GM21447 (cell line): ENCODE measurements at regions not wholly inside any gene's neighbourhood (a gene's known extent, or its start where the extent isn't known, plus 50 kb on each side); places are given as distances from the start of the nearest gene placed in this dataset.
"Not testable (repeated sequence)": the region's sequence is repeated elsewhere in the genome, so short reads cannot be mapped to it uniquely, and the experiment has no call there.

ENCODE experiments used
- ATAC-seq: cut with Tn5 transposase; IDR thresholded peaks from one replicate; pipeline ENCODE4 v1.9.1; 2021; ENCODE audit not compliant: unreplicated experiment

DNA sequence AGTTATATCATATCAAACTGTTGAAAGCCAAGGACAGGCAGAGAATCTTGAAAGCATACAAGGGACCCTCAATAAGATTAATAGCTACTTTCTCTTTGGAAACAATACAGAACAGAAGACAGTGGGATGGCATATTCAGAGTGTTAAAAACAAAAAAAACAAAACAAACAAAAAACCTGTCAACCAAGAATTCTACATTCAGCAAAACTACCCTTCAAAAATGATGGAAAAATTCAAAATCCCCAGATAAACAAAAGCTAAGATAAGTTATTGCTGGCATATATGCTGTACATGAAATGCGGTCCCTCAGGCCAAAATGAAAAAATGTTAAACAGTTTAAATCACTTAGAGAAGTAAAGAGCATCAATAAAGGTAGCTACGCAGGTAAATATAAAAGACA is 425.1 kb downstream of the ACTL7B start:
- no peak for ATAC-seq

GRCh38 chr9:108427751-108428150 is 428.0 kb downstream of the ACTL7B start:
- no peak for ATAC-seq

GRCh38 chr9:108426421-108426940 is 429.3 kb downstream of the ACTL7B start:
- not testable (repeated sequence) for ATAC-seq

- no peak for ATAC-seq
These were observed 432.4 kb downstream of the ACTL7B start for GRCh38 chr9:108423433-108423832.

- no peak for ATAC-seq
These were observed 436.4 kb downstream of the ACTL7B start for GRCh38 chr9:108419379-108419778.

GRCh38 chr9:108417726-108418125 is 438.1 kb downstream of the ACTL7B start:
- no peak for ATAC-seq

- no peak for ATAC-seq
These were observed 438.5 kb downstream of the ACTL7B start for GRCh38 chr9:108417312-108417711.

DNA sequence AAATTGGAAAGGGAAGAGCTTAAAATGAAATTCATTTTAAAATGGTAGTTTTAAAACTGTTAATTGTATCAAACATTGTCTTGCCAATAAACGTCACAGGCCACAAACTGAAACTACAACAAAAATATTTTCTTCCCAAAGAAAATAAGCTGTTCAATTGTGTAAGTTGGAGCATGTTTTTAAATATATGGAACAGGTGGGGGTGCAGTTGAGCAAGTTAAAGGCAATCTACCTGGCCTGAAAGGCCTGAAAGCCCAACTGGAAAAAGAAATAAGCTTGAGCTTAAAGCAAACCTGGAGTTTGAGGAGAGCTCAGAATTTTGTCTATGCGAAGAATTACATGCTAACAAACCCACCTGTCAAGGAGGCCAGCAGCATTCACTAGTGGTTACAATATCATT is 439.5 kb downstream of the ACTL7B start:
- no peak for ATAC-seq

- no peak for ATAC-seq
These were observed 442.0 kb downstream of the ACTL7B start for GRCh38 chr9:108413809-108414208.

DNA sequence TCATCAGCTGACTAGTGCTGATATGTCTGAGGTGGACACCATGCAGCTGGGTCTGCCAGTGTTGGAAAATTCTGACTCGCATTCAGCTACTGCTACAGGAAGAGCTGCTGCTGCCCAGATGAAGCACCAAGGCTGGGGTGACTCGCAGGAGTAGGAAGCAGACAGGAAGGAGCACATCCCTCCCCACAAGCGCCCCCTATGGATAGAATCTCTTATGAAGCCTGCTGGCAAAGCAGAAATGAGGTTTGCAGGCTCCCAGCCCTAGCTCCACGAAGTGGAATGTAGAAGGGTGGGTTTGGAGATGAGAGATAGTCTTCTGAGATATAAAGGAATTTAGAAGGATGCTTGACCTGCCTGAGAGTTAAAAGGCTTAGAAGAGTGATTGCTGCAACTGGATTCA is 443.0 kb downstream of the ACTL7B start:
- ATAC-seq, result no peak

DNA sequence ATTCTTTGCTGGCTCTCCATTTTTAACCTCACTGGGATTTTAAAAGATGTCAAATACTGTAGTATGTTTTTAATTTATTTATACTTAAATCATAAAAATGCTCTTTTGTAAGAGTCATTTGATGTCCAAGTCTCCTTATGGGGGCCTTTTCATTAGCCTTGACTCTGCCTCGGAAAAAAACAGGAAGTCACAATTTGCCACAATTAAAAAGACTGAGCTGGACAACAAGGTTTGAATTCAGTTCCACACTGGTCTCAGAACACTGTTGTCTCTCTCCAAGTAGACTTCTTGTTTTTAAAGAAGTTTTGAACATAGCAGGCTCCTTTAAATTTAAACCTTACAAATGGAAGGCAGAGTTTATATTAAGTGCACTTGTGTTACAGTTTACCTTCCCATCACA is 444.2 kb downstream of the ACTL7B start:
- no peak for ATAC-seq

DNA sequence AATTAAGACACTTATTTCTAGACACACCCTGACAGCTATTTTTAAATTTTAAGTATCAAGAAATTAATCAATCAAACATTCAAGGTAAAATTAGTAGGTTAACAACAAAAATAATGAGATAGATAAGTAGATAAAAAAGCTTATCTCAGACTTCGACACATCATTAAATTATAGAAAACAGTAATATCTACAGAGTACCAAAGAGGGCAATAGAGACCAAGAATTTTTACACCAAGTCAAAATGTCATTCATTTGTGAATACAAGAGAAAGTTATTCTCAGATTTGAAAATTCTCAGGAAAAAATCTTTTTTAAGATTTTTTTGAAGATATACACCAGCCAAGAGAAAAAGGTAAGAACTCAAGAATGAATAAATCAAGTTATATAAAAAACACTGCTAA is 445.6 kb downstream of the ACTL7B start:
- no peak for ATAC-seq

DNA sequence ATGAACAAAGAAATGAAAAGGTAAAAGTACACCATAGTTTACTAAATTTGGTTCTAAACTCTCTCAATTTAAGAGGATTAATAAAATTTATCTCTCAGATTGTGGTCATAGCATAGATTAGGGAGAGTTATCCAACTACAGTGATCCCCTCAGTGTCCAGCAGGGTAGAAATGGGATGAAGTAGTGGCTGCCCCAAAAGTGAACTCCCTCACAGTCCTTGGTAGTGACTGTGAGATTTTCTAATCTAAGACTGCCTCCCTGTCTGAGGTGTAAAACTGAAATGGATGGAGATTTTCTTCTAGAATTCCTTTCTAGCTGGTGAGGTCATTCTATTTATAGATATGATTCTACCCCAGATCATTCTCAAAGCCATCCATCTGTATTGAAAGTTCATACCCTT is 455.5 kb downstream of the ACTL7B start:
- no peak for ATAC-seq

- ATAC-seq, result no peak
These were observed 455.9 kb downstream of the ACTL7B start for GRCh38 chr9:108399851-108400250.

DNA sequence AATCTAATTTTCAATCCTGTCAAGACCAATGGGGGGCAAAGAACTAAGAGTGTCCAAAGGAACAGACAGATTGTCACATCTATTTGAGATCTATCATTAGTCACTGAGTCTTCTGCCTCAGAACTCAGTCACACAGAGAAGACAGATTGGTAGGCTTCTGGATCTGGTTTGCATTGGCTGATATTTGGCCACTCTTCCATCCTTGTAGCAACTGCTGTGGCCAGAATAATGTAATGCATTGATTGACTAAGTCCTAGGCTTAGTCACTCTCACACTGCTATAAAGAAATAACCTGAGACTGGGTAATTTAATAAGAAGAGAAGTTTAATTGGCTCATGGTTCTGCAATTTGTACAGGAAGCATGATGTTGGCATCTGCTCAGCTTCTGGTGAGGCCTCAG is 458.5 kb downstream of the ACTL7B start:
- ATAC-seq, result no peak

DNA sequence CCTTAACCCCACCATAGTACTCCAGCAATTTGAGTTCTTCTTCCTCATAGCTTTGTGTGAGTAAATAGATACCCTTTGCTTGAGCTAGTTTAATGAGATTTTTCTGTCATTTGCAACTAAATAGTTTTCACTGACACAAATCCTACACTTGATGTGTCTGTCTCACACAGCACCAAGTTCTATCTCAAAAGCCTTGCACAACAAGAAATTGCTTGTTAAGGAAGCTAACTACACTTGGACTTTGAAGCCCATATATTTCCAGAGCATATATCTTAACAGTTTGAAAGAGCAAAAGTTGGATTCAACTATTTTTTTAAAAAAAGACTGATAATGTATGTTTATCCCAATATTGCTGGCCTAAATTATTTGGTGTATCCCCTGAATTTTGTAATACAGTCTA is 459.2 kb downstream of the ACTL7B start:
- ATAC-seq, result no peak

- ATAC-seq, result no peak
These were observed 459.6 kb downstream of the ACTL7B start for GRCh38 chr9:108396193-108396592.

DNA sequence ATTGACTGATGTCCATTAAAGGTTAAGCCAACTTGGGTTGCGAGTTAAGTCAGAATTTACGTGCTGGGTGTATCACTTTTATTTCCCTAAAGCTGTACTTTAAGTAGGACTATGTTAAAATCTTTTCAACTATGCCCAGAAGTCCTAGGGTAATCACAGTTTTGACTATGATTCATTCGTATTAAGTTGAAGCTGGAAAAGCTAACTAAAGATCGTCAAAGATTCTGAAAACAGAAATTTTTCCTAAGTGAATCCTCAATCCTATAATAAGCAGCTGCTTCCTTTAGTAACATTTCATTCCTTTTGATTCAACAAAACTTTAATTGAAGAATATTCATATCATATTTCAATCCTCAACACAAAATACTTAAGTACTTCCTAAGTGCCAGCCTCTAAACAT is 460.4 kb downstream of the ACTL7B start:
- ATAC-seq, result no peak

- no peak for ATAC-seq
These were observed 461.1 kb downstream of the ACTL7B start for GRCh38 chr9:108394726-108395125.

DNA sequence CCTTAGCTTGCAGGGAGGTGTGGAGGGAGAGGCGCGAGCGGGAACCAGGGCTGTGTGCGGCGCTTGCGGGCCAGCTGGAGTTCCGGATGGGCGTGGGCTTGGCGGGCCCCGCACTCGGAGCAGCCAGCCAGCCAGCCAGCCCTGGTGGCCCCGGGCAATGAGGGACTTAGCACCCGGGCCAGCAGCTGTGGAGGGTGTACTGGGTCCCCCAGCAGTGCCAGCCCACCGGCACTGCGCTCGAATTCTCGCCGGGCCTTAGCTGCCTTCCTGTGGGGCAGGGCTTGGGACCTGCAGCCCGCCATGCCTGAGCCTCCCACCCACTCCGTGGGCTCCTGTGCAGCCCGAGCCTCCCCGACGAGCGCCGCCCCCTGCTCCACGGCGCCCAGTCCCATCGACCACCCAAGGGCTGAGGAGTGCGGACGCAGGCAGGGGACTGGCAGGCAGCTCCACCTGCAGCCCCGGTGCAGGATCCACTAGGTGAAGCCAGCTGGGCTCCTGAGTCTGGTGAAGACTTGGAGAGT is 462.2 kb downstream of the ACTL7B start:
- ATAC-seq, result not testable (repeated sequence)

DNA sequence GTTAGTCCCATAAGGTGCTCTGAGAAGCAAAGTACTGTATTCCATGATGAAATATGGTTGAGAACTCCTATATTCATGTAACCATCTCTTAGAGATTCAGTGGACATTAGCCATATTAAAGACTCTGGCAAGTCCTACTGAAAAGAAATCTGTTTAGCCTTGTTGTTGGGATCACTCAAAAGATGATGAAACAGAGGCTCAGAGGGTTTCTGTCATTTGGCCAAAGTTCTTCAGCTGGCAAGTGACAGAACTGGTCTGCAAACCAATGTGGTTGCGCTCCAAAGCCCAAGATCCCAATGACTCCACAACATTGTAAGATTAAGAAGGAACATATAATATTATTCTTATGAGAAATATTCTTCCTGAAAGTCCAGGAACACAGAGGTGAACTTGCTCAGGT is 462.9 kb downstream of the ACTL7B start:
- no peak for ATAC-seq

DNA sequence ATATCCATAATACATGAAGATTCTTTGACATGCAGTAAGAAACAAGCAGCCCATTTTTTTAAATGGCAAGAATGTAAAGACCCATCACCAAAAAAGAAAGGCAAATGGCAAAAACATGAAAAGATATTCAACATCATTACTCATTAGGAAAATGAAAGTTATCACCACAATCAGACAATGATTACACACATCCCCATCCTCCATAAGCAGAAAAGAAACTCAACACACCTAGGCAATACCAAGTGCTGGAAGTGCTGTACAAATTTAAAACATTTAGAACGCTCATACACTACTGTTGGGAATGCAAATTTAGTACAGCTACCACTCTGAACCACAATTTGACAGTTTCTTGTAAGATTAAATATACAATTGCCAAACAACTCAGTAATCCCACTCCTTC is 466.7 kb downstream of the ACTL7B start:
- peak; percentile 92 for ATAC-seq

DNA sequence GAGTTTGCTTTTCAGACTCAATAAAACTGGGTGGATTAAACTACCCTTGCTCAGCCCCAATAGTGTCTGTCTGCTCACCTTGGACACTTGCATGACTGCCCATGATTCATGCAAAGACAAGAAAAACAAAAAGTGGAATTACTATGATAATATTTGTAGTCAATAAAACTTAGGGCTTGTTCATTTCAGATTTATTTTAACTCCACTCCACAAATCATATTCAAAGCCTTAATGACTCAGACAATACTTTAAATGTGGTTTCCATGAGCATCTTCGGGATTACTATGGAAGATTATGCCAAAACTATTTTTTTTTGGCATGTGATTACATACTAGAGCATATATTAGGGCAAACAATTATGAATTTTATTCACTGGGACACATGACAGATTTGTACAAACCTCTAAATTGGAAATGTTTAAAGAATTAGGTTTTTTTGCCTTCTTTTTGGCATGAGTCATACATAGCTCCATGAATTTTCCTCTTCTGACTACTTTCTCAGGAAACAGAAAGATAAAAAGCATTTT is 468.9 kb downstream of the ACTL7B start:
- no peak for ATAC-seq
